Astrocyte of the cerebellum (primary cell): ENCODE measurements at regions not wholly inside any gene's neighbourhood (a gene's known extent, or its start where the extent isn't known, plus 50 kb on each side); places are given as distances from the start of the nearest gene placed in this dataset.
"Not testable (repeated sequence)": the region's sequence is repeated elsewhere in the genome, so short reads cannot be mapped to it uniquely, and the experiment has no call there.

Experiments used
- DNase-seq: peaks from one replicate; pipeline ENCODE4 v3.0.0-alpha.2; 2011; ENCODE audit warnings: low read depth
- H3K4me3 ChIP-seq: 2 replicates; pipeline ENCODE4 v1.5.1; 2011; ENCODE audit warnings: mild to moderate bottlenecking, low read depth, low read length, moderate library complexity
- in situ Hi-C: cut with HindIII; loops from 2 replicates; pipeline ENCODE4 v1.10.0; 2017; ENCODE audit warnings: low sequenced_read_pairs
- TF ChIP-seq, protein P1 (sequence below): IDR thresholded peaks from 2 replicates; pipeline ENCODE4 v1.5.1; 2012; ENCODE audit warnings: low read length, low read depth, moderate library complexity, mild to moderate bottlenecking; ENCODE audit errors: missing control alignments

DNA sequence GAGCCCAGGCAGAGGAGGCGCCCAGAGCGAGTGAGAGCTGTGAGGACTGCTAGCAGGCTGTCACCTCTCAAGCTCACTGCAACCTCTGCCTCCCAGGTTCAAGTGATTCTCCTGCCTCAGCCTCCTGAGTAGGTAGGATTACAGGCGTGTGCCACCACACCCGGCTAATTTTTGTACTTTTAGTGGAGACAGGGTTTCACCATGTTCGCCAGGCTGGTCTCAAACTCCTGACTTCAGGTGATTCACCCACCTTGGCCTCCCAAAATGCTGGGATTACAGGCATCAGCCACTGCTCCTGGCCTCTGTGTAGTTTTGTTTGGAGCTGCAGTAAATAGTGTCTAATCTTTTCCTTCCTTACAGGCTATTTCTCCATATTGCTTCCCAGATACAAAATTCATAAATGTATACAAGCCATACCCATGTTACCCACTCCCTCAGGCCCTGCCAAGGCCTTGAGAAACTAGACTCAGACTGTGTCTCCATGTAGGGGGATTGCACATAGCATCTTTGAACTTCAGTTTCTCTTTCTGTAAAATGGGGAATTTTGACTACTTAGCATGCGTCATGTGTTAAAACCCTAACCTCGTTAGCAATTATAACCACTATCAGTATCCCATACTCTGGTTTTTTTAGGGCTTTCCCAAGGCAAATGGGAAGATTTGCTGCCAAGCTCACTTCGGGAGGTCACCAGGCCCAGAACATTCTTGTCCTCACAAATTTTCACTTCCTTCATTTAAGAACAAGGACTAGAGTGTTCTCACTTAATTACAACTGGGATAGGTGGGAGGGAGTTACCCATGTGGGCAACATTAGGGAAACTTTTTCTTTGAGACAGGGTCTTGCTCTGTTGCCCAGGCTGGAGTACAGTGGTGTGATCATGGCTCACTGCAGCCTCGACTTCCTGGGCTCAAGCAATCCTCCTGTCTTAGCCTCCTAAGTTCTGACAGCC lies 67.3 kb upstream of the DDR1 start:
- TF ChIP-seq, protein P1, sequence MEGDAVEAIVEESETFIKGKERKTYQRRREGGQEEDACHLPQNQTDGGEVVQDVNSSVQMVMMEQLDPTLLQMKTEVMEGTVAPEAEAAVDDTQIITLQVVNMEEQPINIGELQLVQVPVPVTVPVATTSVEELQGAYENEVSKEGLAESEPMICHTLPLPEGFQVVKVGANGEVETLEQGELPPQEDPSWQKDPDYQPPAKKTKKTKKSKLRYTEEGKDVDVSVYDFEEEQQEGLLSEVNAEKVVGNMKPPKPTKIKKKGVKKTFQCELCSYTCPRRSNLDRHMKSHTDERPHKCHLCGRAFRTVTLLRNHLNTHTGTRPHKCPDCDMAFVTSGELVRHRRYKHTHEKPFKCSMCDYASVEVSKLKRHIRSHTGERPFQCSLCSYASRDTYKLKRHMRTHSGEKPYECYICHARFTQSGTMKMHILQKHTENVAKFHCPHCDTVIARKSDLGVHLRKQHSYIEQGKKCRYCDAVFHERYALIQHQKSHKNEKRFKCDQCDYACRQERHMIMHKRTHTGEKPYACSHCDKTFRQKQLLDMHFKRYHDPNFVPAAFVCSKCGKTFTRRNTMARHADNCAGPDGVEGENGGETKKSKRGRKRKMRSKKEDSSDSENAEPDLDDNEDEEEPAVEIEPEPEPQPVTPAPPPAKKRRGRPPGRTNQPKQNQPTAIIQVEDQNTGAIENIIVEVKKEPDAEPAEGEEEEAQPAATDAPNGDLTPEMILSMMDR = no peak
- no peak for DNase-seq
- in situ Hi-C loops = no loop called here
- H3K4me3 ChIP-seq = no peak overlapping the region

DNA sequence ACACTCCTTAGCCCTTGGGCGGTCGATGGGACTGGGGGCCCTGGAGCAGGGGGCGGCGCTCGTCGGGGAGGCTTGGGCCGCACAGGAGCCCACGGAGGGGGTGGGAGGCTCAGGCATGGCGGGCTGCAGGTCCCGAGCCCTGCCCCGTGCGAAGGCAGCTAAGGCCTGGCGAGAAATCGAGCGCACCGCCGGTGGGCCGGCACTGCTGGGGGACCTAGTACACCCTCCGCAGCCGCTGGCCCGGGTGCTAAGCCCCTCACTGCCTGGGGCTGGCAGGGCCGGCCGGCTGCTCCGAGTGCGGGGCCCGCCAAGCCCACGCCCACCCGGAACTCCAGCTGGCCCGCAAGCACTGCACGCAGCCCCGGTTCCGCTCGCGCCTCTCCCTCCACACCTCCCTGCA lies 68.0 kb upstream of the DDR1 start:
- in situ Hi-C loops, H3K4me3 ChIP-seq, DNase-seq: not testable (repeated sequence)

DNA sequence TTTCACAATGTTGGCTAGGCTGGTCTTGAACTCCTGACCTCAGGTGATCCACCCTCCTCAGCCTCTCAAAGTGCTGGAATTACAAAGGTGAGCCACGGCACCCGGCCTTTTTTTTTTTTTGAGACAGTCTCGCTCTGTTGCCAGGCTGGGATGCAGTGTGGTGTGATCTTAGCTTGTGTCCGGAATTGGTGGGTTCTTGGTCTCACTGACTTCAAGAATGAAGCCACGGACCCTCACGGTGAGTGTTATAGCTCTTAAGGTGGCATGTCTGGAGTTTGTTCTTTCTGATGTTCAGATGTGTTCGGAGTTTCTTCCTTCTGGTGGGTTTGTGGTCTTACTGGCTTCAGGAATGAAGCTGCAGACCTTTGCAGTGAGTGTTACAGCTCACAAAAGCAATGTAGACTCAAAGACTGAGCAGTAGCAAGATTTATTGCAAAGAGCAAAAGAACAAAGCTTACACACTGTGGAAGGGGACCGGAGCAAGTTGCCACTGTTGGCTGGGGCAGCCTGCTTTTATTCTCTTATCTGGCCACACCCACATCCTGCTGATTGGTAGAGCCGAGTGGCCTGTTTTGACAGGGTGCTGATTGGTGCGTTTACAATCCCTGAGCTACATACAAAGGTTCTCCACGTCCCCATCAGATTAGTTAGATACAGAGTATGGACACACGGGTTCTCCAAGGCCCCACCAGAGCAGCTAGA lies 69.1 kb upstream of the DDR1 start:
- H3K4me3 ChIP-seq, in situ Hi-C loops, DNase-seq: not testable (repeated sequence)

DNA sequence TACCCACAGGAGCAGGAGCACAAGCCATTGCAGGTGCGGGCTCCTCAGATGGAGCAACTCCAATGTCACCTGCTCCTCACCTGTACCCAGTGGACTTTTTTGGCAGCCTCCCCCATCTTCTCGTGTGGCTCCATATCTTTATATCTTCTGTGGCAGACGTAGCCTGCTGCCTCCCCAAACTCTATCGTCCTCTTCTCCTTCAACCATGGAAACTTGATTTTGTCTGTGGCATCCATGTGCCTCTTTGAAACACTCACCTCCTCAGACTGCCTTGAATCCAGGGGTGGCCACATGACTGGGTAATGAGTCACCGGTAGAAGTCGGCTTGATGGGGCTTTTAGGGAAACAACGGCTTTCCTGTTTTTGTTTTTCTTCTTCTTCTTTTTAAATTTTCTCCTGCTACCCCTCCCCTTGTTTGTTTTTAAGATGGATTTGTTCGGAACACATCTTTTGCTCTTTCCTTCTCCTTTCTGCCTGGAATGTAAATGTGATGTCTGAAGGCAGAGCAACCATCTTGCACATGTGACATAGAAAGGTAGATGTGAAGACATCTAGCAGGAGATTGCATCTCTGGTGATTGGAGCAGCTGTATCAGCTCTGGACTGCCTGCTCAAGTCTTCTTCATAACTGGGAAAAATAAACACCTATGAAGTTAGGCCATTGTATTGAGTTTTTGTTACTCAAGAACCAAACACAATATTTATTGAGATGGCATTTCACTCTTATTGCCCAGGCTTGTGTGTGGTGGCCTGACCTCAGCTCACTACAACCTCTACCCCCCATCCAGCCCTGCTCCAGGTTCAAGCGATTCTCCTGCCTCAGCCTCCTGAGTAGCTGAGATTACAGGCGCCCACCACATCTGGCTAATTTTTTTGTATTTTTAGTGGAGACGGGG lies 69.9 kb upstream of the DDR1 start:
- TF ChIP-seq, protein P1 = no peak
- DNase-seq = no peak
- H3K4me3 ChIP-seq = no peak overlapping the region
- in situ Hi-C loops = no loop called here

DNA sequence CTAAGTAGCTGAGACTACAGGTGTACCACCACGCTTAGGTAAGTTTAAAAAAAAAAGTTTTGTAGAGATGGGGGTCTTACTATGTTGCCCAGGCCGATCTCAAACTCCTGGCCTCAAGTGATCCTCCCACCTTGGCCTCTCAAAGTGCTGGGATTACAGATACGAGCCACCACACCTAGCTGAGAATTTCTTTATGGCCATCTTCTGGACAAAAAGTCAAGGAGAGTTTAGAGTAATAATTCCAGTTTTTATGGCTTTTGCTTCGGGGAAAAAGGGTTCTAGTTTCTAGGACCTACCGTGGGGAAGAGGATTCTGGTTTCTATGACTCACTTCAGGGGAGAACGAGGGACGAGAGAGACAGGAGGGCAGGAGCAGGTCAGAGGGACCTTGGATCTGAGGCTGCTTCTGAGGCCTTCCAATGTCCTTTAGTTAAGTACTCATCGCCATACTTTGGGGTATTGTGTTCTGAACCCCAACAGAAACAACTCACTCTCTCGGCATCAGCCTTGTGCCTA lies 69.3 kb upstream of the IER3 start:
- in situ Hi-C loops = no loop called here
- TF ChIP-seq, protein P1 = no peak
- no peak overlapping the region for H3K4me3 ChIP-seq
- no peak for DNase-seq

DNA sequence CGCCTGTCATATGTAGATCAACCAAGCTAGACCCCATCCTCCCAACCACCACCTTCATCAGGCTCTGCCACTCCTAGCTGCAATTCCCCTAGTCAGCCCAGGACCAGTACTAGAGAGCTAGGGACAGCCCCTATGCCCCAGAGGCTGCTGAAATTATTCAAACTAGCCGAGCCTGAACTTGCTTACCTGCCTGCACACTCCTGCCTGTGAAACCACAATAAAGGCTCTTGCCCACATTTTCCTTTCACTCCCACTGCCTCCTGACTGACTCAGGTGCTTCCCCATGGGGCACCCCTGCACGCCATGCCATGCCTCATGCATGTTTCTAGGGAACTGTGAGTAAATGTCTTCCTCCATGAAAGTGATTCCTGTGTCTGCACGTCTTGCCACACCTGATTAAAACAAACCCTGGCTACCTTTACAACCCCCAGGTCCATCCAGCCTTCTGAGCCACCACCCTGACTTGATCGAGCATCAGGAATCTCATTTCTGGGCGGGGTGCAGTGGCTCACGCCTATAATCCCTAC lies 66.5 kb upstream of the IER3 start:
- TF ChIP-seq, protein P1 = no peak
- H3K4me3 ChIP-seq = no peak overlapping the region
- no peak for DNase-seq
- in situ Hi-C loops = no loop called here

DNA sequence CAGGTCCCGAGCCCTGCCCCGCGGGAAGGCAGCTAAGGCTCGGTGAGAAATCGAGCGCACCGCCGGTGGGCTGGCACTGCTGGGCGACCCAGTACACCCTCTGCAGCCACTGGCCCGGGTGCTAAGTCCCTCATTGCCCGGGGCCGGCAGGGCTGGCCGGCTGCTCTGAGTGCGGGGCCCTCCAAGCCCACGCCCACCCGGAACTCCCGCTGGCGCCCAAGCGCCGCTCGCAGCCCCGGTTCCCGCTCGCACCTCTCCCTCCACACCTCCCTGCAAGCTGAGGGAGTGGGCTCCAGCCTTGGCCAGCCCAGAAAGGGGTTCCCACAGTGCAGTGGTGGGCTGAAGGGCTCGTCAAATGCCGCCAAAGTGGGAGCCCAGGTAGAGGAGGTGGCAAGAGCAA lies 63.2 kb upstream of the IER3 start:
- H3K4me3 ChIP-seq, in situ Hi-C loops, DNase-seq: not testable (repeated sequence)
